Endothelial cell of umbilical vein (primary cell): ENCODE measurements at regions not wholly inside any gene's neighbourhood (a gene's known extent, or its start where the extent isn't known, plus 50 kb on each side); places are given as distances from the start of the nearest gene placed in this dataset.

Experiments
- EZH2 ChIP-seq: IDR thresholded peaks from 2 replicates; pipeline ENCODE4 v1.6.1; 2012; ENCODE audit warnings: borderline replicate concordance, low read depth, mild to moderate bottlenecking, moderate library complexity, low read length, inconsistent platforms; ENCODE audit not compliant: severe bottlenecking
- FOS ChIP-seq: IDR thresholded peaks from 2 replicates; pipeline ENCODE4 v1.6.1; 2011; ENCODE audit warnings: mild to moderate bottlenecking, low read length, moderate library complexity, borderline replicate concordance; ENCODE audit not compliant: insufficient read depth
- GATA2 ChIP-seq: IDR thresholded peaks from 2 replicates; pipeline ENCODE4 v1.7.0; 2011; ENCODE audit warnings: low read depth, mild to moderate bottlenecking, moderate library complexity, mixed read lengths, low read length; ENCODE audit not compliant: insufficient read length, insufficient read depth
- JUN ChIP-seq: IDR thresholded peaks from 2 replicates; pipeline ENCODE4 v1.6.1; 2011; ENCODE audit warnings: borderline replicate concordance, low read depth; ENCODE audit not compliant: insufficient read length, insufficient read depth
- MYC ChIP-seq: IDR thresholded peaks from one replicate; pipeline ENCODE4 v1.6.1; 2011; ENCODE audit warnings: mild to moderate bottlenecking, low read depth, low read length
- POLR2A ChIP-seq: IDR thresholded peaks from 2 replicates; pipeline ENCODE4 v1.6.1; 2012; ENCODE audit warnings: low read depth, mild to moderate bottlenecking, control low read depth, low read length
- POLR2AphosphoS5 ChIP-seq: IDR thresholded peaks from 2 replicates; pipeline ENCODE4 v1.6.1; 2012; ENCODE audit warnings: low read depth, mild to moderate bottlenecking, control low read depth, low read length, moderate library complexity; ENCODE audit not compliant: insufficient read depth
- TF ChIP-seq, protein P1 (sequence below), 2 donors: IDR thresholded peaks; 1 replicate in 1 of 2; 2 replicates in 1 of 2; pipeline ENCODE4 v1.5.1; 2011; ENCODE audit warnings: low read length in 2 of 2, mild to moderate bottlenecking in 2 of 2, moderate library complexity in 2 of 2, control low read depth in 1 of 2, inconsistent platforms in 1 of 2, low read depth in 1 of 2; ENCODE audit not compliant: insufficient read depth in 1 of 2; ENCODE audit errors: extremely low read depth in 1 of 2
- TF ChIP-seq, protein P2 (sequence below): IDR thresholded peaks from 2 replicates; pipeline ENCODE4 v1.6.1; 2011; ENCODE audit not compliant: insufficient read depth, insufficient read length

DNA sequence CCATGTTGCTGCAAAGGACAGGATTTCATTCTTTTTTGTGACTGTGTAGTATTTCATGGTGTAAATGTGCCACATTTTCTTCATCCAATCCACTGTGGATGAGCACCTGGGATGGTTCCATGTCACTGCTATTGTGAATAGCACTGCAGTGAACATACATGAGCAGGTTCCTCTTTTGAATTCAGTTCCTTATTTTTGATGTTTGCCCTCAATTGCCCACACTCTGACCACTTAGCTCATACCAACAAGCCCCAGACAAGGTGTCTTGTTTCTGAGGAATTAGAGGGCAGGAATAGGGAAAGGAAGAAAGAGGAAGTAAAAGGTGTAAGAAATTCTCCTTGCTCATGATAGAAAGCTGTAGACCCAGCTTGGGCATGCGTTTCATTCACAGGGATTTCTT is 244.2 kb upstream of the ZNF507 start:
- no peak for TF ChIP-seq POLR2A
- no peak for TF ChIP-seq POLR2AphosphoS5
- TF ChIP-seq, protein P1, sequence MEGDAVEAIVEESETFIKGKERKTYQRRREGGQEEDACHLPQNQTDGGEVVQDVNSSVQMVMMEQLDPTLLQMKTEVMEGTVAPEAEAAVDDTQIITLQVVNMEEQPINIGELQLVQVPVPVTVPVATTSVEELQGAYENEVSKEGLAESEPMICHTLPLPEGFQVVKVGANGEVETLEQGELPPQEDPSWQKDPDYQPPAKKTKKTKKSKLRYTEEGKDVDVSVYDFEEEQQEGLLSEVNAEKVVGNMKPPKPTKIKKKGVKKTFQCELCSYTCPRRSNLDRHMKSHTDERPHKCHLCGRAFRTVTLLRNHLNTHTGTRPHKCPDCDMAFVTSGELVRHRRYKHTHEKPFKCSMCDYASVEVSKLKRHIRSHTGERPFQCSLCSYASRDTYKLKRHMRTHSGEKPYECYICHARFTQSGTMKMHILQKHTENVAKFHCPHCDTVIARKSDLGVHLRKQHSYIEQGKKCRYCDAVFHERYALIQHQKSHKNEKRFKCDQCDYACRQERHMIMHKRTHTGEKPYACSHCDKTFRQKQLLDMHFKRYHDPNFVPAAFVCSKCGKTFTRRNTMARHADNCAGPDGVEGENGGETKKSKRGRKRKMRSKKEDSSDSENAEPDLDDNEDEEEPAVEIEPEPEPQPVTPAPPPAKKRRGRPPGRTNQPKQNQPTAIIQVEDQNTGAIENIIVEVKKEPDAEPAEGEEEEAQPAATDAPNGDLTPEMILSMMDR (IDR thresholded peaks at IDR 0.05; ENCODE audit: extremely low read depth in 1 of 2, insufficient read depth in 1 of 2, low read depth in 1 of 2, low read length in 2 of 2): no peak
- TF ChIP-seq EZH2: no peak
- no peak for TF ChIP-seq FOS
- TF ChIP-seq MYC: no peak
- TF ChIP-seq JUN: no peak
- no peak for TF ChIP-seq GATA2
- TF ChIP-seq, protein P2, sequence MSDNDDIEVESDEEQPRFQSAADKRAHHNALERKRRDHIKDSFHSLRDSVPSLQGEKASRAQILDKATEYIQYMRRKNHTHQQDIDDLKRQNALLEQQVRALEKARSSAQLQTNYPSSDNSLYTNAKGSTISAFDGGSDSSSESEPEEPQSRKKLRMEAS: no peak
